Mesendoderm (in vitro differentiated cells): ENCODE measurements at regions not wholly inside any gene's neighbourhood (a gene's known extent, or its start where the extent isn't known, plus 50 kb on each side); places are given as distances from the start of the nearest gene placed in this dataset.

Experiments used
- DNase-seq: peaks from one replicate; pipeline ENCODE4 v3.0.0; 2013
- H2AK5ac ChIP-seq: 2 replicates; pipeline ENCODE4 v1.6.1; 2013; ENCODE audit warnings: low read length, inconsistent platforms
- H2BK120ac ChIP-seq: 2 replicates; pipeline ENCODE4 v1.6.1; 2013; ENCODE audit warnings: low read depth, mild to moderate bottlenecking, low read length, moderate library complexity, mixed read lengths
- H2BK15ac ChIP-seq: replicated peaks from 2 replicates; pipeline ENCODE4 v1.6.1; 2013; ENCODE audit warnings: low read depth, mild to moderate bottlenecking, moderate library complexity
- H2BK5ac ChIP-seq: 2 replicates; pipeline ENCODE4 v1.6.1; 2013; ENCODE audit warnings: low read length, inconsistent platforms
- H3K18ac ChIP-seq: 2 replicates; pipeline ENCODE4 v1.6.1; 2013; ENCODE audit warnings: mild to moderate bottlenecking, low read length, mixed read lengths
- H3K23ac ChIP-seq: one replicate; pipeline ENCODE4 v1.6.1; 2013; ENCODE audit warnings: low read length
- H3K27ac ChIP-seq: 2 replicates; pipeline ENCODE4 v1.5.1; 2013; ENCODE audit warnings: low read depth, mild to moderate bottlenecking, inconsistent platforms, low read length, moderate library complexity
- H3K27me3 ChIP-seq: 2 replicates; pipeline ENCODE4 v1.6.1; 2013; ENCODE audit warnings: low read length, control low read depth, mild to moderate bottlenecking, inconsistent platforms; ENCODE audit not compliant: insufficient read depth, poor library complexity
- H3K36me3 ChIP-seq: 2 replicates; pipeline ENCODE4 v1.6.1; 2013; ENCODE audit warnings: low read length, inconsistent platforms; ENCODE audit not compliant: control insufficient read depth, insufficient read depth
- H3K4ac ChIP-seq: one replicate; pipeline ENCODE4 v1.6.1; 2013; ENCODE audit warnings: low read depth, mild to moderate bottlenecking, low read length, moderate library complexity
- H3K4me1 ChIP-seq: 2 replicates; pipeline ENCODE4 v1.6.1; 2013; ENCODE audit warnings: low read depth, low read length, inconsistent platforms; ENCODE audit not compliant: control insufficient read depth
- H3K4me2 ChIP-seq: 2 replicates; pipeline ENCODE4 v1.6.1; 2013; ENCODE audit warnings: low read length
- H3K4me3 ChIP-seq: 2 replicates; pipeline ENCODE4 v1.5.1; 2013; ENCODE audit warnings: mild to moderate bottlenecking, low read length
- H3K56ac ChIP-seq: one replicate; pipeline ENCODE4 v1.6.1; 2013; ENCODE audit warnings: low read length
- H3K79me1 ChIP-seq: 2 replicates; pipeline ENCODE4 v1.6.1; 2013; ENCODE audit warnings: low read length, inconsistent platforms
- H3K79me2 ChIP-seq: 2 replicates; pipeline ENCODE4 v1.6.1; 2013; ENCODE audit warnings: mild to moderate bottlenecking, low read length; ENCODE audit not compliant: control insufficient read depth, insufficient read depth
- H3K9ac ChIP-seq: 2 replicates; pipeline ENCODE4 v1.6.1; 2013; ENCODE audit warnings: low read length, inconsistent platforms
- H4K5ac ChIP-seq: one replicate; pipeline ENCODE4 v1.6.1; 2013; ENCODE audit warnings: low read length
- H4K8ac ChIP-seq: one replicate; pipeline ENCODE4 v1.6.1; 2013; ENCODE audit warnings: low read depth, mild to moderate bottlenecking, control low read depth, low read length, moderate library complexity
- WGBS: extraction: QIAGEN DNeasy Blood & Tissue Kit; methylation state at CpG from one replicate; pipeline ENCODE4 v1.1.7; 2013; ENCODE audit warnings: low lambda C conversion rate, missing lambda C conversion rate; ENCODE audit not compliant: insufficient coverage; ENCODE audit errors: extremely low coverage; 5-methylcytosine and 5-hydroxymethylcytosine counted together

DNA sequence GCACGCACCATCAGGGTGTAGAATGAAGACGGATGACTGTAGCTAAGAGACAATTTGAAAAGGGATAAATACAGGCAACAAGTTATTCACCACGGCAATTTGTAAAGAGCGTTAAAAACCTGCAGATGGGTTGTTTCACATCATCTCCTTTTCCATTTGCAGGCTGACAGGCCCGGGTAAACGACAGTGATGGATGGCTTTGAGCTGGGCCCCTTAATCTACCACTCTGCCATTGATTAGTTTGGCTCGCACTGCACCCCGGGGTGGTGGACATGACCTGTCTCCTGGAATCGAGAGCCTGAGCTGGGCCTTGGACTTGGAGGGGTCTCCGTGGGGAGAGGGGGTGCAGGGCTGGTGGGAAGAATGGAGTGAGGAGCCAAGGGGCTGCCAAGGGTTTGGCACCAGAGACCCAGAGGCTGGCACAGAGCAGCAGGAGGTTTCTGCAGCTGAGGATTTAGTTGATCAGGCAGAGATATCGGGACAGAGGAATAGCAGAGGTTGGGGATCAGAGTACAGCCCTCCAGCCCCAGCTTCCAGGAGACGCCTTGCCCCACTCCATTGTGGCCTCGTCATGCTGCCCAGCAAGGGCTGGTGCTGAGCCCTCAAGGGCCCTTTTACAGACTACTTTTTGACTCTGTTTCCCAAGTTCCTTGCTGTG lies 110.6 kb upstream of the NECTIN1 start:
- Histone ChIP-seq H3K79me2 (no peaks in the 10 kb centered on the region), H2AK5ac (no peak overlapping the region), H3K27ac (no peak overlapping the region), H3K4me2 (no peak overlapping the region), H4K8ac (no peak overlapping the region), H2BK15ac (no peak overlapping the region), H3K4me3 (no peak overlapping the region), H3K9ac (no peak overlapping the region), H3K4me1 (no peaks in the 10 kb centered on the region), H3K27me3 (no peaks in the 10 kb centered on the region), H3K36me3 (no peaks in the 10 kb centered on the region), H3K79me1 (no peaks in the 10 kb centered on the region), H2BK5ac (no peak overlapping the region), H4K5ac (no peak overlapping the region), H3K56ac (no peak overlapping the region), H3K23ac (no peak overlapping the region), H3K4ac (no peak overlapping the region), H3K18ac (no peak overlapping the region), H2BK120ac (no peak overlapping the region)
- no peak for DNase-seq
- WGBS = no CpG with 5 or more reads among the region's 13 CpGs

DNA sequence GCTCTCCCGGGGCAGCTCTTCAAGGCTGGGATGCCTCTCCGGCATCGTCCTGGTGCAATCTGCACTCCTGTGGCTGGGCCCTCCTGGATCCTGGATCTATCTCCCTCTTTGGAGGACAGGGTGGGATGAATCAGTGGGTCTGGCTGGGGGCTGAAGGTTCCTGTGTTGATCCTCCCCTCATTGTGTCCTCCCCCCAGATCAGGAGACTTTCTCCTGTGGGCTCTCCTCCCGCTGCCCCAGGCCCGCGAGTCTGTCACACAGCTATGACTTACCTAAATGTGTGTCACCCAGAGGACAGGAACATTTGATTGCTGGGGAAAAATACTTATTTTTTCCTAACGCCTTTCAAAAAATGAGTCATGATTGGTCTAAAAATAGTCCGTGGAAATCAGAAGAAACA lies 106.8 kb upstream of the NECTIN1 start:
- no CpG with 5 or more reads among the region's 8 CpGs for WGBS
- H2BK120ac ChIP-seq = no peak overlapping the region
- no peak overlapping the region for H3K4ac ChIP-seq
- no peak overlapping the region for H4K8ac ChIP-seq
- H3K27ac ChIP-seq = no peak overlapping the region
- H3K56ac ChIP-seq = no peak overlapping the region
- H3K4me3 ChIP-seq = no peak overlapping the region
- H3K4me1 ChIP-seq = peaks cover 3% of the 10 kb centered on the region
- H2AK5ac ChIP-seq = no peak overlapping the region
- H3K79me2 ChIP-seq = no peaks in the 10 kb centered on the region
- no peak overlapping the region for H3K4me2 ChIP-seq
- no peak overlapping the region for H3K9ac ChIP-seq
- no peak overlapping the region for H2BK5ac ChIP-seq
- no peak overlapping the region for H3K23ac ChIP-seq
- no peak overlapping the region for H2BK15ac ChIP-seq
- H4K5ac ChIP-seq = no peak overlapping the region
- no peaks in the 10 kb centered on the region for H3K79me1 ChIP-seq
- DNase-seq = no peak
- no peaks in the 10 kb centered on the region for H3K36me3 ChIP-seq
- no peaks in the 10 kb centered on the region for H3K27me3 ChIP-seq
- H3K18ac ChIP-seq = no peak overlapping the region

DNA sequence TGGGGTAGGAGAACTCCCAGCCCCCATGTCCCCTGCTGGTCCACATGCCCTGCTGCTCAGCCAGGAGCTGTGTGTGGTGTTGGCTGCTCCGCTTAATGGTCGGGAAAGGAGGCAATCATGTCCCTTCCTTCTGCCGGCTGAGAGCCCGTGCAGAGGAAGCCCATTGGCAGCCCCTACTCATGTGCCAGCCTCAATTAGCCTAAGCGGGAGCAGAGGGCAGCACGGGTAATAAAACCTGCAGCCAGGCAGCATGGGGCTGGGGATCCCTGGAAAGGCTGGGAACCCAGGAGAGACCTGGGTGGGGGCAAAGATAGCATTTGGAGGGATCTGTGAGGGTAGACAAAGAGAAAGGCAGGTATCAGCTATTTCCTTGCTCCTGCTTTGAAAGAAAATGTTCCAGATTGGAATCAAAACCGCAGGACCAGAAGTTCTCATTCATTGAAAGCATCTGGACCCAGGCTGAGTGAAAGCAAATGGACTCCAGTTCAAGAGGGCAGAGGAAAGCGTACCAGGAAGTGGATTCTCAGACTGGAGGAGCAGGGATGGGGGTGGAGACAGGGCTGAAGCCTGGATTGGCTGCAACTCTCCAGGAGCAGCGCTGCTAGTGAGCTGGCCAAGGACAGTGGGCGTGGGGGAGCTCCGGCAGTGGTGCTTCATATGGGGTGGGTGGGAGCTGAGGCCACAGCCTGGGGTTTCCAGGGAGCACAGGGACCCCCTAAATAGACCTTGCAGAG lies 103.4 kb upstream of the NECTIN1 start:
- H3K27me3 ChIP-seq = no peaks in the 10 kb centered on the region
- no peak overlapping the region for H4K8ac ChIP-seq
- H3K27ac ChIP-seq = no peak overlapping the region
- H2AK5ac ChIP-seq = no peak overlapping the region
- no peak overlapping the region for H3K9ac ChIP-seq
- no peaks in the 10 kb centered on the region for H3K79me1 ChIP-seq
- H2BK120ac ChIP-seq = no peak overlapping the region
- peak overlapping the region; percentile 68 for H4K5ac ChIP-seq
- H3K4me2 ChIP-seq = no peak overlapping the region
- no peak overlapping the region for H3K4me3 ChIP-seq
- H3K36me3 ChIP-seq = no peaks in the 10 kb centered on the region
- no peak overlapping the region for H2BK15ac ChIP-seq
- H3K79me2 ChIP-seq = no peaks in the 10 kb centered on the region
- no peak overlapping the region for H2BK5ac ChIP-seq
- H3K56ac ChIP-seq = no peak overlapping the region
- no peak overlapping the region for H3K4ac ChIP-seq
- no CpG with 5 or more reads among the region's 11 CpGs for WGBS
- peaks cover 3% of the 10 kb centered on the region for H3K4me1 ChIP-seq
- peak; percentile 59 for DNase-seq
- no peak overlapping the region for H3K23ac ChIP-seq
- H3K18ac ChIP-seq = no peak overlapping the region

DNA sequence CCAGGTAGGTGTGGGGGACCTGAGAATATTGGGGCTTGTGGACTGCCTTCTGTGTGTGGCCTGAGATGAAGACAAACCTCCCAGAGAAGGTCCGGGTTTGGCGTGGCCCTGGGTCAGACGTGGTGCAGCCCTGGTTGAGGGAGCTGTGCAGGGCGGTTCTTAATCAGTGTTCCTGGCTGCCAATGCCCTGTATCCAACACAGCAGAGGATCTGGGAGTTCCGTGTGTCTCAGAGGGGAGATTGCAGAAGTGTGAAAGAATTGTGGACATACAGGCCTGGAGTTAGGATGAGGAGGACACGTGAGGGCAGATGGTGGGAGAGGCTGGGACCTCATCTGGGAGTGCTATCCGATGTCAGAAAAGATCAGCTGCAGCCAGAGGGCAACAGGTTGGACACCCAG lies 102.0 kb upstream of the NECTIN1 start:
- H3K79me1 ChIP-seq = no peaks in the 10 kb centered on the region
- H3K4me2 ChIP-seq = no peak overlapping the region
- DNase-seq = no peak
- no peak overlapping the region for H3K56ac ChIP-seq
- H3K36me3 ChIP-seq = no peaks in the 10 kb centered on the region
- no peak overlapping the region for H2AK5ac ChIP-seq
- H2BK120ac ChIP-seq = no peak overlapping the region
- no peak overlapping the region for H3K4me3 ChIP-seq
- no peak overlapping the region for H2BK15ac ChIP-seq
- no CpG with 5 or more reads among the region's 7 CpGs for WGBS
- no peak overlapping the region for H3K23ac ChIP-seq
- no peaks in the 10 kb centered on the region for H3K27me3 ChIP-seq
- H3K18ac ChIP-seq = no peak overlapping the region
- H2BK5ac ChIP-seq = no peak overlapping the region
- H3K9ac ChIP-seq = no peak overlapping the region
- H3K79me2 ChIP-seq = no peaks in the 10 kb centered on the region
- no peak overlapping the region for H4K5ac ChIP-seq
- H4K8ac ChIP-seq = no peak overlapping the region
- H3K4ac ChIP-seq = no peak overlapping the region
- H3K27ac ChIP-seq = no peak overlapping the region
- peaks cover 3% of the 10 kb centered on the region for H3K4me1 ChIP-seq

DNA sequence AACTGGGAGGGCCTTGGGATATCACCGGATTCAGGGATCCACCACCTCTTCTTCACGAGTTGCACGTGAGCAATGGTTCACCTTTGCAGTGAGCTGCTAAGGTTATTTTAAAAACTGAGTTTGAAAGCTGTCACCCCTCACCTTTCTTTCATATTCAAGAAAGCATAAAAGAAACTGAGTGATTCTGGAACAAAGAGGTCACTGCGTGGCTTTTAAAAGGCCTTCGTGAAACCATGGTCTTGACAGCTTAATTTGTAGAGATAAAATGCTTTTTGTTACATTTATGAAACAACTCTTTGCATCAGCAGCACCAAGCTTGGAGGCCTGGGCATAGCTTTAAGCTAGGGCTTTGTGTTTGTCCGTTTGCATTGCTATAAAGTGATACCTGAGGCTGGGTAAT lies 101.4 kb upstream of the NECTIN1 start:
- H4K8ac ChIP-seq = no peak overlapping the region
- no peak overlapping the region for H3K9ac ChIP-seq
- no peak for DNase-seq
- H3K36me3 ChIP-seq = no peaks in the 10 kb centered on the region
- H3K79me2 ChIP-seq = no peaks in the 10 kb centered on the region
- H3K4me2 ChIP-seq = no peak overlapping the region
- H3K27ac ChIP-seq = no peak overlapping the region
- H3K4me1 ChIP-seq = peaks cover 3% of the 10 kb centered on the region
- H2BK15ac ChIP-seq = no peak overlapping the region
- H2BK120ac ChIP-seq = no peak overlapping the region
- no peak overlapping the region for H3K4me3 ChIP-seq
- no peak overlapping the region for H3K56ac ChIP-seq
- H2BK5ac ChIP-seq = no peak overlapping the region
- H3K27me3 ChIP-seq = no peaks in the 10 kb centered on the region
- H3K4ac ChIP-seq = no peak overlapping the region
- no peaks in the 10 kb centered on the region for H3K79me1 ChIP-seq
- H2AK5ac ChIP-seq = no peak overlapping the region
- no CpG with 5 or more reads among the region's 6 CpGs for WGBS
- no peak overlapping the region for H3K18ac ChIP-seq
- no peak overlapping the region for H4K5ac ChIP-seq
- H3K23ac ChIP-seq = no peak overlapping the region
